HG03575 (cell line): ENCODE measurements at regions not wholly inside any gene's neighbourhood (a gene's known extent, or its start where the extent isn't known, plus 50 kb on each side); places are given as distances from the start of the nearest gene placed in this dataset.
"Not testable (repeated sequence)": the region's sequence is repeated elsewhere in the genome, so short reads cannot be mapped to it uniquely, and the experiment has no call there.

Experiments
- ATAC-seq: cut with Tn5 transposase; IDR thresholded peaks from one replicate; pipeline ENCODE4 v1.9.1; 2021; ENCODE audit not compliant: unreplicated experiment, insufficient number of reproducible peaks, low FRiP score; ENCODE audit errors: extremely low read depth

- no peak for ATAC-seq
Measured at GRCh38 chr10:6729861-6730344, 149.8 kb upstream of the PRKCQ start.

DNA sequence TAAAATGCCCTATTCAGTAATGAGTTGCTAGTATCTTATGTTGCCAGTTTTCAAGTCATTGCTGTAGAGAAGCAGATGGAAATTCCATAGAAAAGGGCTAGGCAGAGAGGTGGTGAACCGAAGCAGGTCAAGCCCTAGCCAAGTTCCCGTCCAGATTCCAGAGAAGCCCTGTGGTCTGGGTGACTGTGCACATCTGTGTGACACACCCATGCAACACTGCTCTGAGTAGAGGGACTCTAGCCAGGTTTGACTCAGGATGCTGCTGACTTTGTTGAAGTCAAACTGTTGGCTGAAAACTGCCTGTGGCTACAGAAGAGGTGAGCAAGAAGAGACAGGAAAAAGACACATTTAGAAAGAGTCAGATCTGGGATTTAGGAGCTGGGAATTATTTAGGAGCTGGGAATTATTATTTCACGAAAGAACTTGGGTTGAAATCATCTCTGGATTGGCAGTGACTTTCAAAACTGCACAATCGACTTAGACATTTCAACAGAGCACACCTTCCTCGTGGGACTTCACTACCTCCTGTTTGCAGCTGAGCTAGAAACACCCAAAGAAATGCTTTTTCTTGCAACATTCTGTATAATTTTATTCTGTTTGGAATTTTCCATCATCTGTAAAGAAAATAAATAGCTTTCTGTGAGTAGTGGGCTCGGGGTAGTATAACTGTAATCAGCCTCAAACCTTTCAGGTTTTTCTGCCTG is 149.1 kb upstream of the PRKCQ start:
- no peak for ATAC-seq

- no peak for ATAC-seq
Measured at GRCh38 chr10:6726924-6727323, 146.8 kb upstream of the PRKCQ start.

DNA sequence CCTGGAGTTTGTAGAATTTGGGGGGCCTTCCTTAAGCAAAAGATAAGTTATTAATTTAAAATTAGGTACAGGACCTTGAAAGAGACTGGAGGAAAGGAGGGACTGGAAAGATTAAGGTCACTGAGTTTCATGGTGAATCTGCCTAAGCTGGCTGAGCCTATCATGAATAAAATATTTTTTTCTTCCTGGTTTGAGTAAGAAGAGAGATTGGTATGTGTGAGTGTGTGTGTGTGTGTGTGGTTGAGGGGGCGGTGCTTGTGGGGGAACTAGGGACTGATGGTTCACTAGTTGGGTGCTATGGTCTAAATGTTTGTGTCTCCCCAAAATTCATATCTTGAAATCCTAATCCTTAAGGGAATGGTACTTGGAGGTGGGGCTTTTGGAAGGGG is 142.5 kb upstream of the PRKCQ start:
- ATAC-seq: no peak

- no peak for ATAC-seq
Measured at GRCh38 chr10:6721964-6722615, 142.0 kb upstream of the PRKCQ start.

- ATAC-seq: no peak
Measured at GRCh38 chr10:6721480-6721879, 141.4 kb upstream of the PRKCQ start.

DNA sequence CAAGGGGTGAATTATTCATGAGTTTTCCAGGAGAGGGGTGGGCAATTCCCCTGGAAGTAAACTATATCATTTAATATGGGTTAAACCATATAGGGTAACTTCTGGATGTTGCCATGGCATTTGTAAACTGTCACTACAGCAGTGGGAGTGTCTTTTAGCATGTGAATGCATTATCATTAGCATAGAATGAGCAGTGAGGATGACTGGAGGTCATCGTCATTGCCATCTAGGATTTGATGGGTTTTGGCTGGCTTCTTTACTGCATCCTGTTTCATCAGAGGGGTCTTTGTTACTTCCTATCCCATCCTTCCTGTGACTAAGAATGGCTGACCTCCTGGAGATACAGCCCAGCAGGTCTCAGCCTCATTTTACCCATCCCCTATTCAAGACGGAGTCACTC is 139.5 kb upstream of the PRKCQ start:
- ATAC-seq: no peak

- ATAC-seq: no peak
Measured at GRCh38 chr10:6718550-6718949, 138.5 kb upstream of the PRKCQ start.

- no peak for ATAC-seq
Measured at GRCh38 chr10:6716516-6716915, 136.4 kb upstream of the PRKCQ start.

GRCh38 chr10:6713716-6714115 is 133.6 kb upstream of the PRKCQ start:
- ATAC-seq: no peak

DNA sequence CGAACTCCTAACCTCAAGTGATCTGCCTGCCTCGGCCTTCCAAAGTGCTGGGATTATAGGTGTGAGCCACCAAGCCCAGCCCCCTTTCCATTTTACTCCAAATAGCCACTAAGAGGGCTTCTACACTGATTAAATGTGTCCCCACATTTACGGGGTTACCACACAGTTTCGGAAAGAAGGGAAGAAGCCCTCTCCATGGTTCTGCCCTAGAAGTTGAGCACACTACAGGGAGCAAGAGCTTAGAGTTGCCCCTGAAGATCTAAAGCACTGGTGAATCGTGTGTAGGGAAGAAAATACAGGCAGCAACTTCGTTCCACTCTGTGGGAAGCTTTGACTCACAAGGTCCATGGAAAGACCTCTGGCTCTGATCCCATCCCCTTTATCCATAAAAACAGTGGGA is 133.0 kb upstream of the PRKCQ start:
- no peak for ATAC-seq

GRCh38 chr10:6711881-6712280 is 131.8 kb upstream of the PRKCQ start:
- ATAC-seq: no peak

DNA sequence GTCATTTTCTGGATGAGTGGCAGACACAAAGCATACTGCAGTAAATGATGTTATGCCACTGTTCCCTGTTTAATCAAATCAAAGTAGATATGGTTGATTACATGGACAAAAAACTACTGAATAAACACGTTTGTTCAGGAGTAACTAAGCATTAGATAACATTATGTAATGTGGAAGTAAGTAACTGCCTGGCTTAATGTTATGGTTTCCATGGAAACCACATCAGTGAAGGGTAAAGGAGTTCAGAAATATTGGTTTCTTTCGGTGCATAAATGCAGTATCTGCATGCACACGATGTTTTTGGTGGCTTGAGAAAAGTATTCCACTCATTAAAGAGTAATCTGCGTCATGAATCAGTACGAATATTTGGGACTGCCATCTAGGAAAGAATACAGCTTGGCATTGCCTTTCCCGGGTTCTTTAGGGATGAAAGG is 131.3 kb upstream of the PRKCQ start:
- ATAC-seq: no peak

GRCh38 chr10:6707352-6707751 is 127.3 kb upstream of the PRKCQ start:
- no peak for ATAC-seq

DNA sequence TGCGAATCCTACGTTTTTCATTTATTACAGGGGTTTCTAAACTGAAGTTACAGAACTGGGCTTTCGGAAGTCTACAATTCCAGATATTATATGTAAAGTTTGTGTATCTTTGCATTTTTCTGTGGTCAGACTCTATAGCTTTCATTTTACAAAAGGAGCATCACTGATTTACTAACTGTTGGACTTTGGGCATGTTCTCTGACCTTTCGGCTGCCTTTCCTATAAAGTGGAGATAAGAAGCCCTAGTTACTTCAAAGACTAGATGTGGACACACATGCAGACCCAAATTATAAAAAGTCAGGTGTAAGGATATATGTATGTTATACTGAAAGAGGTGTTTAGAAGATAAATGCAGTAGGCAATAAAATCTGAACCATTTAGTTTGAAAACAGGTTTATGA is 126.6 kb upstream of the PRKCQ start:
- no peak for ATAC-seq

DNA sequence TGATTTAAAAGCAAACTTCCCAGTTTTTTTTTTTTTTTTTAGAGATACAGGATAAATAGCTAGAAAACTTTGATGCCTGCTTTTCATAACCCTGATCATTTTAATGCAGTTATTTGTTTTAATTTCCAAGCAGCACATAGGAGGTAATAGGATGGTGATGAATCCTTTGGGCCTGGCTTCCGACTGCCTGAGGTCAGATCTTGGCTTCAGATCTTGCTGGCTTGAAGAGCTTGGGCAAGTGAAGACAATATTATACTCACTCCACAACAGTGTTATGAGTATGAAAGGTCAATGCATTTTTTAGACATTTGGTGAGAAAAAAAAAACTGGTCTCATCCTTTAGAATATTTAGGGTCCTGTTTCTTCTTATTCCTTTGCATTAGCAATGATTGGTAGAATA is 124.8 kb upstream of the PRKCQ start:
- ATAC-seq: no peak

- ATAC-seq: not testable (repeated sequence)
Measured at GRCh38 chr10:6702833-6703232, 122.8 kb upstream of the PRKCQ start.

- no peak for ATAC-seq
Measured at GRCh38 chr10:6702030-6702429, 122.0 kb upstream of the PRKCQ start.

DNA sequence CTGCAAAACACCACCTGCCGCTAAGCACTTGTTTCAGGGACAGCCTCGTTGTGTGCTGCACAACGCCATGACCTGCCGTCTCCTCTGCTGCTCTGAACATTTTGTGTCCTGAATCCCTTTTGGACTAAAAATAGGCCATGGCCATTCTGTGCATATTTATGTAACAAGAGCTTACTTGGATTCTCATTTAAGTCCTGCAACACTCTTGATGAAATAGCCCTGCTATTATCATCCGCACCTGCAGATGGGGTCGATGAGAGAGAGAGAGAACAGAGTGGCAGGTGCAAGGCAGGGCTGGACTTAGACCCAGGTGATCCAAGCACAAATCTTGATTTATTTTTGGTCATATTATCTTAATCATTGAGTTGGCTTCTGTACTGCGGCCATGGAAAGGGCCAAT is 121.2 kb upstream of the PRKCQ start:
- ATAC-seq: no peak

GRCh38 chr10:6700066-6700465 is 120.0 kb upstream of the PRKCQ start:
- ATAC-seq: no peak

- ATAC-seq: no peak
Measured at GRCh38 chr10:6699336-6699735, 119.3 kb upstream of the PRKCQ start.
